OCI-LY1 (cell line): ENCODE measurements at regions not wholly inside any gene's neighbourhood (a gene's known extent, or its start where the extent isn't known, plus 50 kb on each side); places are given as distances from the start of the nearest gene placed in this dataset.

ENCODE experiments used
- H2AFZ ChIP-seq: fragments of 200-600 bp; sonication (generic), shearing (Covaris generic); 2 replicates; pipeline ENCODE4 v1.6.0; 2014; ENCODE audit warnings: antibody characterized with exemption, mild to moderate bottlenecking, low read length
- H3F3A ChIP-seq: fragments of 200-600 bp; sonication (generic), shearing (Covaris generic); 2 replicates; pipeline ENCODE4 v1.6.0; 2014; ENCODE audit warnings: mild to moderate bottlenecking, antibody characterized with exemption, low read length, moderate library complexity; ENCODE audit not compliant: insufficient read depth
- H3K27ac ChIP-seq: fragments of 200-600 bp; sonication (generic); 2 replicates; pipeline ENCODE4 v1.5.1; 2014; ENCODE audit warnings: low read length, mixed run types, mild to moderate bottlenecking, low read depth; ENCODE audit not compliant: poor library complexity, severe bottlenecking
- H3K27me3 ChIP-seq: fragments of 200-600 bp; sonication (generic); 2 replicates; pipeline ENCODE4 v1.6.0; 2014; ENCODE audit warnings: antibody characterized with exemption, mild to moderate bottlenecking, low read length, moderate library complexity; ENCODE audit not compliant: insufficient read depth
- H3K36me3 ChIP-seq: fragments of 200-600 bp; sonication (generic); 2 replicates; pipeline ENCODE4 v1.6.1; 2014; ENCODE audit warnings: mild to moderate bottlenecking, antibody characterized with exemption, low read length, moderate library complexity, mixed read lengths; ENCODE audit not compliant: insufficient read depth
- H3K4me1 ChIP-seq: fragments of 200-600 bp; sonication (generic); 2 replicates; pipeline ENCODE4 v1.5.1; 2014; ENCODE audit warnings: mild to moderate bottlenecking, low read length, moderate library complexity; ENCODE audit not compliant: insufficient read depth, severe bottlenecking
- H3K4me2 ChIP-seq: fragments of 200-600 bp; sonication (generic), shearing (Covaris generic); 2 replicates; pipeline ENCODE4 v1.6.1; 2014; ENCODE audit warnings: low read length
- H3K4me3 ChIP-seq: fragments of 200-600 bp; sonication (generic); 2 replicates; pipeline ENCODE4 v1.5.1; 2014; ENCODE audit warnings: low read length, low read depth, mild to moderate bottlenecking, mixed read lengths; ENCODE audit not compliant: poor library complexity, severe bottlenecking
- H3K79me2 ChIP-seq: fragments of 200-600 bp; shearing (Covaris generic); 2 replicates; pipeline ENCODE4 v1.6.1; 2016; ENCODE audit warnings: mixed run types, low read length, mixed read lengths; ENCODE audit not compliant: insufficient read depth
- H3K9ac ChIP-seq: fragments of 200-600 bp; sonication (generic), shearing (Covaris generic); 2 replicates; pipeline ENCODE4 v1.6.1; 2014; ENCODE audit warnings: mild to moderate bottlenecking, low read length, mixed read lengths
- H3K9me2 ChIP-seq: fragments of 200-600 bp; sonication (generic), shearing (Covaris generic); 2 replicates; pipeline ENCODE4 v1.6.1; 2014; ENCODE audit warnings: low read depth, mild to moderate bottlenecking, low read length, mixed read lengths
- H3K9me3 ChIP-seq: fragments of 200-600 bp; shearing (Covaris generic); 2 replicates; pipeline ENCODE4 v1.6.1; 2014; ENCODE audit warnings: low read length, mixed read lengths
- H4K20me1 ChIP-seq: fragments of 200-600 bp; sonication (generic), shearing (Covaris generic); 2 replicates; pipeline ENCODE4 v1.6.0; 2016; ENCODE audit warnings: mild to moderate bottlenecking, low read length; ENCODE audit not compliant: insufficient read depth
- EZH2 ChIP-seq: fragments of 200-600 bp; sonication (generic), shearing (Covaris generic); IDR thresholded peaks from 2 replicates; pipeline ENCODE4 v1.8.0; 2017; ENCODE audit warnings: borderline replicate concordance, mixed run types, mild to moderate bottlenecking, antibody characterized with exemption, low read length, moderate library complexity, mixed read lengths
- TF ChIP-seq, protein P1 (sequence below): fragments of 200-600 bp; sonication (generic), shearing (Covaris generic); IDR thresholded peaks from 2 replicates; pipeline ENCODE4 v1.5.1; 2017; ENCODE audit warnings: mild to moderate bottlenecking, antibody characterized with exemption, low read length, moderate library complexity, mixed read lengths

DNA sequence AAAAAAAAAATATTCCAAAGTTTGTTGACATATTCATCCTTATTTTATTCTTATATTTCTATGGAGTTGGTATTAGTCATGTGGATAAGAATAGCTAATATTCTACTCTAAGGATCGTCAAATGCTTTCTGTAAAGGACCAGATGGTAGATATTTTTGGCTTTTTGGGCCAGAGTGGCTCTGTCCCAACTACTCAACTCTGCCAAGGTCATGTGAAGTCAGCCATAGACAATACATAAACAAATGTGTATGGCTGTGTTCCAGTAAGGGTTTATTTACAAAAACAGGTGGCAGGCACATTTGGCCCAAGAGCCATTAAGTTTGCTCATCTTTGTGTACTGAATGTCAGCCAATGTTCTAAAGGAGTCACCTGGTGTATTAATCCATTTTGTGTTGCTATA, 131.8 kb downstream of the TBX5 start:
- Histone ChIP-seq H3K9ac (no peak overlapping the region), H3K9me2 (no peaks in the 10 kb centered on the region), H3K27ac (no peak overlapping the region), H3K79me2 (no peaks in the 10 kb centered on the region), H2AFZ (no peak overlapping the region), H3K36me3 (no peaks in the 10 kb centered on the region), H3K4me2 (no peak overlapping the region), H3K4me1 (no peaks in the 10 kb centered on the region), H3K27me3 (no peaks in the 10 kb centered on the region), H4K20me1 (no peaks in the 10 kb centered on the region), H3K4me3 (no peak overlapping the region), H3F3A (no peaks in the 10 kb centered on the region), H3K9me3 (no peaks in the 10 kb centered on the region)
- TF ChIP-seq EZH2, result no peak
- TF ChIP-seq, protein P1, sequence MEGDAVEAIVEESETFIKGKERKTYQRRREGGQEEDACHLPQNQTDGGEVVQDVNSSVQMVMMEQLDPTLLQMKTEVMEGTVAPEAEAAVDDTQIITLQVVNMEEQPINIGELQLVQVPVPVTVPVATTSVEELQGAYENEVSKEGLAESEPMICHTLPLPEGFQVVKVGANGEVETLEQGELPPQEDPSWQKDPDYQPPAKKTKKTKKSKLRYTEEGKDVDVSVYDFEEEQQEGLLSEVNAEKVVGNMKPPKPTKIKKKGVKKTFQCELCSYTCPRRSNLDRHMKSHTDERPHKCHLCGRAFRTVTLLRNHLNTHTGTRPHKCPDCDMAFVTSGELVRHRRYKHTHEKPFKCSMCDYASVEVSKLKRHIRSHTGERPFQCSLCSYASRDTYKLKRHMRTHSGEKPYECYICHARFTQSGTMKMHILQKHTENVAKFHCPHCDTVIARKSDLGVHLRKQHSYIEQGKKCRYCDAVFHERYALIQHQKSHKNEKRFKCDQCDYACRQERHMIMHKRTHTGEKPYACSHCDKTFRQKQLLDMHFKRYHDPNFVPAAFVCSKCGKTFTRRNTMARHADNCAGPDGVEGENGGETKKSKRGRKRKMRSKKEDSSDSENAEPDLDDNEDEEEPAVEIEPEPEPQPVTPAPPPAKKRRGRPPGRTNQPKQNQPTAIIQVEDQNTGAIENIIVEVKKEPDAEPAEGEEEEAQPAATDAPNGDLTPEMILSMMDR, result no peak

DNA sequence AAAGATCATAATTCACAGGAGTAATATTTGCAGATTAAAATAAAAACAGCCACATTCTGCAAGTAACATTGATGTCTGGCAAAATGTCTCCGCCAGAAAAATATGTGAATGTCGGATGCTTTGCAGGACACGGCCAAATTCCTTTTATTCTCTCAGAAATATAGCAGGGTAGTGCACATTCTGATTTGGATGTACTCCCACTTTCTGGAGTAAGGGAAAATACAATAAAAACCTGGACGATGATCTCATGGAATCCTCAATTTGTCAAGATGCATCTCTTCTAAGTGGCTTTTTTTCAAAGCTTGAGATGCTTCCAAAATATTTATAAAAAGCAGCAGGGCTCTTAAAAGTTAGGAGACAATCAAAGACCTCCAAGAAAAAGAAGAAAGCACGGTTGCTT, 133.3 kb downstream of the TBX5 start:
- H3K4me2 ChIP-seq, result no peak overlapping the region
- H3K27ac ChIP-seq, result no peak overlapping the region
- no peaks in the 10 kb centered on the region for H3K9me2 ChIP-seq
- no peaks in the 10 kb centered on the region for H3K79me2 ChIP-seq
- H3K4me1 ChIP-seq, result no peaks in the 10 kb centered on the region
- no peak overlapping the region for H3K9ac ChIP-seq
- H3K4me3 ChIP-seq, result no peak overlapping the region
- no peaks in the 10 kb centered on the region for H3K36me3 ChIP-seq
- H3F3A ChIP-seq, result no peaks in the 10 kb centered on the region
- no peaks in the 10 kb centered on the region for H3K27me3 ChIP-seq
- TF ChIP-seq, protein P1, result no peak
- no peak for TF ChIP-seq EZH2
- no peaks in the 10 kb centered on the region for H4K20me1 ChIP-seq
- no peak overlapping the region for H2AFZ ChIP-seq
- H3K9me3 ChIP-seq, result no peaks in the 10 kb centered on the region

GRCh38 chr12:114272071-114272470, 133.9 kb downstream of the TBX5 start:
- H3F3A ChIP-seq, result no peaks in the 10 kb centered on the region
- no peak overlapping the region for H2AFZ ChIP-seq
- H3K27ac ChIP-seq, result no peak overlapping the region
- no peak overlapping the region for H3K4me2 ChIP-seq
- no peaks in the 10 kb centered on the region for H3K36me3 ChIP-seq
- H3K27me3 ChIP-seq, result no peaks in the 10 kb centered on the region
- no peak overlapping the region for H3K4me3 ChIP-seq
- H4K20me1 ChIP-seq, result no peaks in the 10 kb centered on the region
- no peaks in the 10 kb centered on the region for H3K9me2 ChIP-seq
- no peaks in the 10 kb centered on the region for H3K9me3 ChIP-seq
- no peaks in the 10 kb centered on the region for H3K79me2 ChIP-seq
- TF ChIP-seq, protein P1, result no peak
- no peak for TF ChIP-seq EZH2
- H3K4me1 ChIP-seq, result no peaks in the 10 kb centered on the region
- no peak overlapping the region for H3K9ac ChIP-seq
